Fibroblast of lung (primary cell): ENCODE measurements at regions not wholly inside any gene's neighbourhood (a gene's known extent, or its start where the extent isn't known, plus 50 kb on each side); places are given as distances from the start of the nearest gene placed in this dataset.
A peak's percentile ranks its signal among the peaks of the same experiment; 100 is the strongest.

ENCODE experiments used
- DNase-seq, 2 donors: peaks; one replicate each; pipeline versions ENCODE4 v3.0.0 to v3.0.0-alpha.2; 2010; ENCODE audit warnings: low read depth in 2 of 2
- H2AFZ ChIP-seq: 2 replicates; pipeline ENCODE4 v1.5.1; 2012; ENCODE audit warnings: low read length, control low read depth, inconsistent platforms
- H3K27ac ChIP-seq: 2 replicates; pipeline ENCODE4 v1.5.1; 2011; ENCODE audit warnings: low read length, control low read depth; ENCODE audit not compliant: insufficient read depth
- H3K27me3 ChIP-seq: 2 replicates; pipeline ENCODE4 v1.5.1; 2011; ENCODE audit warnings: mild to moderate bottlenecking, low read length; ENCODE audit not compliant: control insufficient read depth, insufficient read depth
- H3K36me3 ChIP-seq: 2 replicates; pipeline ENCODE4 v1.5.1; 2011; ENCODE audit warnings: low read length; ENCODE audit not compliant: control insufficient read depth, insufficient read depth
- H3K4me1 ChIP-seq: 2 replicates; pipeline ENCODE4 v1.5.1; 2011; ENCODE audit warnings: low read length; ENCODE audit not compliant: control insufficient read depth, insufficient read depth; ENCODE audit errors: extremely low read depth
- H3K4me2 ChIP-seq: 2 replicates; pipeline ENCODE4 v1.5.1; 2011; ENCODE audit warnings: low read length, control low read depth; ENCODE audit not compliant: insufficient read depth; ENCODE audit errors: extremely low read depth
- H3K4me3 ChIP-seq, 4 experiments: fragments of 200-600 bp in 1 of 4; sonication (generic) in 1 of 4; replicated peaks in 1 of 4; 2 replicates each; pipeline ENCODE4 v1.5.1; 2011 to 2016; ENCODE audit warnings: low read length in 4 of 4, low read depth in 3 of 4, mild to moderate bottlenecking in 3 of 4, control low read depth in 2 of 4, inconsistent platforms in 1 of 4, mixed read lengths in 1 of 4; ENCODE audit not compliant: insufficient read depth in 1 of 4; ENCODE audit errors: control extremely low read depth in 1 of 4
- H3K79me2 ChIP-seq: 2 replicates; pipeline ENCODE4 v1.5.1; 2012; ENCODE audit warnings: mild to moderate bottlenecking, low read length, inconsistent platforms; ENCODE audit not compliant: control insufficient read depth, insufficient read depth
- H3K9ac ChIP-seq: 2 replicates; pipeline ENCODE4 v1.5.1; 2011; ENCODE audit warnings: mild to moderate bottlenecking, low read length, control low read depth; ENCODE audit not compliant: insufficient read depth
- H3K9me3 ChIP-seq: 2 replicates; pipeline ENCODE4 v1.5.1; 2012; ENCODE audit warnings: low read depth, low read length; ENCODE audit not compliant: control insufficient read depth, insufficient read depth
- H4K20me1 ChIP-seq: 2 replicates; pipeline ENCODE4 v1.5.1; 2011; ENCODE audit warnings: low read length; ENCODE audit not compliant: control insufficient read depth, insufficient read depth; ENCODE audit errors: extremely low read depth
- EZH2 ChIP-seq: IDR thresholded peaks from 2 replicates; pipeline ENCODE4 v1.5.1; 2012; ENCODE audit warnings: low read length, control low read depth, mild to moderate bottlenecking; ENCODE audit errors: missing control alignments
- TF ChIP-seq, protein P1 (sequence below), 2 donors: IDR thresholded peaks in 1 of 2; conservative IDR thresholded peaks in 1 of 2; 1 replicate in 1 of 2; 2 replicates in 1 of 2; pipeline ENCODE4 v1.5.1; 2011 to 2012; ENCODE audit warnings: low read length in 2 of 2, control low read depth in 1 of 2, inconsistent platforms in 1 of 2, low read depth in 1 of 2, mild to moderate bottlenecking in 1 of 2

DNA sequence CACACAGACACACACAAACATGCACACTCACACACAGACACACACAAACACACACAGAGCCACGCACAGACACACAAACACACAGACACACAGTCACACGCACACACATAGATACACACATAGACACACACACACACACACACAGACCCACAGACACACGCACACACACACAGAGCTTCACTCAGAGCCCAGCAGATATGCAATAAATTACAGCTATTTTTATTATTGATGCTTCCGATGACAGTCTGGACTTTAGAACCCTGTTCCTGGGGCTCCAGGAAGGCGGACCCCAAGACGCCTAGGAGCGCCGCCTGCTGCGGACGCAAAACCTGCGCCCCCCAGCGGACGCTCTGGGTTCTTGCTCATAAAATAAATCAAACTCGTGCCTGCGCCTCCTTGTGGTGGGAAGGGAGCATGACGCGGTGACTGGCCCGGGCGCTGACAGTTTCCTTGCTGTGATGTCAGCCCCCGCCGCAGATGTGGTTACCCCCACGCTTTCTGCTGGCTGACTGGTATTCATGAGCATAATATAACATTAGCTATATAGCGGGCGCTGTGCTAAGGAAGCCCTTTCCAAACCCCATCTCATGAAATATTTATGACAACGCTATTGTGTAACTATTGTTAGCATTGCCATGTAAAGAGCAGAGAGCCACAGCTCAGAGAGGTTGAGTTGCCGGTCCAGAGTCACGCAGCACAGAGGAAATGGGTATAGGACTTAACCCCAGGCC lies 64.4 kb upstream of the TM9SF2 start:
- Histone ChIP-seq H3K9ac (no peak overlapping the region), H3K79me2 (no peaks in the 10 kb centered on the region), H3K4me3 (no peak overlapping the region), H2AFZ (no peak overlapping the region), H4K20me1 (no peaks in the 10 kb centered on the region), H3K27me3 (peaks cover 10% of the 10 kb centered on the region), H3K27ac (no peak overlapping the region), H3K4me1 (peaks cover 5% of the 10 kb centered on the region), H3K36me3 (no peaks in the 10 kb centered on the region), H3K9me3 (no peaks in the 10 kb centered on the region), H3K4me2 (peak overlapping the region; percentile 34)
- peak; percentile 76 to 82 for DNase-seq
- TF ChIP-seq EZH2: no peak
- TF ChIP-seq, protein P1, sequence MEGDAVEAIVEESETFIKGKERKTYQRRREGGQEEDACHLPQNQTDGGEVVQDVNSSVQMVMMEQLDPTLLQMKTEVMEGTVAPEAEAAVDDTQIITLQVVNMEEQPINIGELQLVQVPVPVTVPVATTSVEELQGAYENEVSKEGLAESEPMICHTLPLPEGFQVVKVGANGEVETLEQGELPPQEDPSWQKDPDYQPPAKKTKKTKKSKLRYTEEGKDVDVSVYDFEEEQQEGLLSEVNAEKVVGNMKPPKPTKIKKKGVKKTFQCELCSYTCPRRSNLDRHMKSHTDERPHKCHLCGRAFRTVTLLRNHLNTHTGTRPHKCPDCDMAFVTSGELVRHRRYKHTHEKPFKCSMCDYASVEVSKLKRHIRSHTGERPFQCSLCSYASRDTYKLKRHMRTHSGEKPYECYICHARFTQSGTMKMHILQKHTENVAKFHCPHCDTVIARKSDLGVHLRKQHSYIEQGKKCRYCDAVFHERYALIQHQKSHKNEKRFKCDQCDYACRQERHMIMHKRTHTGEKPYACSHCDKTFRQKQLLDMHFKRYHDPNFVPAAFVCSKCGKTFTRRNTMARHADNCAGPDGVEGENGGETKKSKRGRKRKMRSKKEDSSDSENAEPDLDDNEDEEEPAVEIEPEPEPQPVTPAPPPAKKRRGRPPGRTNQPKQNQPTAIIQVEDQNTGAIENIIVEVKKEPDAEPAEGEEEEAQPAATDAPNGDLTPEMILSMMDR (conservative IDR thresholded peaks at IDR 0.05 in 1 of 2, IDR thresholded peaks at IDR 0.05 in 1 of 2; ENCODE audit: low read depth in 1 of 2, low read length in 2 of 2): peak; percentile 98 to 100

DNA sequence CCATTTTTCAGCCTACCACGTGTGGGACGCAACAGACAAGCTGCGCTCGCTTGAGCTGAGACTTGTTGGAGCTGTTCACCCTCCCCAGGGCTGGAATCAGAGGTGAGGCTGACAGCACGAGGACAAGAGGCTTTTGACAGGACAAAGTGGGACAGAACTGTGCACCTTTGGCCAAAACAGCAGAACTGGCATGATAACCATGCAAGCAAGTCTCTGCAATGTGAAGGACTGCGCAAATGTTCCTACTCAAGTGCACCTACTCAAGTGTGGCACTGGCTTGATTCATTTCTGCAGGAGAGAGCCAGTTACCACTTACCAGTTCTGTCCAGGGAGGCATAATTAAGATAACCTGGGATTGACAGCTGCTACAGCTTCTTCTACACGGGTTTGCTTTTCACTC lies 62.2 kb upstream of the TM9SF2 start:
- Histone ChIP-seq H4K20me1 (no peaks in the 10 kb centered on the region), H3K27me3 (peaks cover 10% of the 10 kb centered on the region), H3K27ac (no peak overlapping the region), H3K79me2 (no peaks in the 10 kb centered on the region), H3K4me2 (no peak overlapping the region), H3K4me3 (no peak overlapping the region), H3K36me3 (no peaks in the 10 kb centered on the region), H3K4me1 (no peaks in the 10 kb centered on the region), H3K9ac (no peak overlapping the region), H3K9me3 (no peaks in the 10 kb centered on the region), H2AFZ (no peak overlapping the region)
- no peak for TF ChIP-seq EZH2
- TF ChIP-seq, protein P1 (conservative IDR thresholded peaks at IDR 0.05 in 1 of 2, IDR thresholded peaks at IDR 0.05 in 1 of 2; ENCODE audit: low read depth in 1 of 2, low read length in 2 of 2): no peak
- no peak for DNase-seq

DNA sequence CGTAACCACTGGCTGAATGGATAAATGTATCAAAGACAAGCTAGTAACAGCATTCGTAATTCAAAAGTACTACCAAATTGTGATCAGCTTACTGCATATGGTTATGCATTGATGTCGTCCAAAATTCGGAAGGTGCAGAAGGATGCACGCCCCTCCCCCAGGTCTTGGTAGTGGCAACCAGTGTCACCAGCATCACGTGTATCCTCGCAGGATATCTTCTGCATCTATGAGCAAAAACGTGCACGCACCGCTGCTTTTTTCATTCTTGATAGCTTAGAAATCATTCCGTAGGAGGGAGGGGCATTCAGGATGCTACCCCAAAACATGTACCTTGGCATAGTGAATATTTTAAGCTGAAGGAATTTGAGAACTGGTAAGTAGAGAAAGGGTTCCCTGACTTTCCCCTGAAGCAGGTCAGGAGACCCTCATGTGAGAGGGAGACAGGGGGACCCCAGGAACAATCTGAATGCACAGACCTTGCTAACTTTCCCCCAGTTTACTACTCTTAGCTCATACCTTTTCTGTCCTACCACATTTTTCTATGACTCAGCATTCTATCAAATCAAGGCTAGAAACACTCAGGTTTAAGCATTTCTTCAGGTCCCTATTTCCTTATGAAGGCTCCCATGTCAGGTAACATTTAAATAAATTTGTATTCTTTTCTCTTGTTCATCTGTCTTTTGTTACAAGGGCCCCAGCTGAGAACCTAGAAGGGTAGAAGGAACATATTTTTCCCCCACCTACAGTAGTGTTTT lies 61.2 kb upstream of the TM9SF2 start:
- no peak for DNase-seq
- Histone ChIP-seq H3K4me2 (no peak overlapping the region), H4K20me1 (no peaks in the 10 kb centered on the region), H3K9ac (no peak overlapping the region), H3K4me3 (no peak overlapping the region), H3K4me1 (no peaks in the 10 kb centered on the region), H3K27me3 (peaks cover 10% of the 10 kb centered on the region), H3K9me3 (no peaks in the 10 kb centered on the region), H3K36me3 (no peaks in the 10 kb centered on the region), H3K79me2 (no peaks in the 10 kb centered on the region), H2AFZ (no peak overlapping the region), H3K27ac (no peak overlapping the region)
- TF ChIP-seq, protein P1 (conservative IDR thresholded peaks at IDR 0.05 in 1 of 2, IDR thresholded peaks at IDR 0.05 in 1 of 2; ENCODE audit: low read depth in 1 of 2, low read length in 2 of 2): no peak
- no peak for TF ChIP-seq EZH2
